ENCODE measurements at regions not wholly inside any gene's neighbourhood (a gene's known extent, or its start where the extent isn't known, plus 50 kb on each side); places are given as distances from the start of the nearest gene placed in this dataset.

DNA sequence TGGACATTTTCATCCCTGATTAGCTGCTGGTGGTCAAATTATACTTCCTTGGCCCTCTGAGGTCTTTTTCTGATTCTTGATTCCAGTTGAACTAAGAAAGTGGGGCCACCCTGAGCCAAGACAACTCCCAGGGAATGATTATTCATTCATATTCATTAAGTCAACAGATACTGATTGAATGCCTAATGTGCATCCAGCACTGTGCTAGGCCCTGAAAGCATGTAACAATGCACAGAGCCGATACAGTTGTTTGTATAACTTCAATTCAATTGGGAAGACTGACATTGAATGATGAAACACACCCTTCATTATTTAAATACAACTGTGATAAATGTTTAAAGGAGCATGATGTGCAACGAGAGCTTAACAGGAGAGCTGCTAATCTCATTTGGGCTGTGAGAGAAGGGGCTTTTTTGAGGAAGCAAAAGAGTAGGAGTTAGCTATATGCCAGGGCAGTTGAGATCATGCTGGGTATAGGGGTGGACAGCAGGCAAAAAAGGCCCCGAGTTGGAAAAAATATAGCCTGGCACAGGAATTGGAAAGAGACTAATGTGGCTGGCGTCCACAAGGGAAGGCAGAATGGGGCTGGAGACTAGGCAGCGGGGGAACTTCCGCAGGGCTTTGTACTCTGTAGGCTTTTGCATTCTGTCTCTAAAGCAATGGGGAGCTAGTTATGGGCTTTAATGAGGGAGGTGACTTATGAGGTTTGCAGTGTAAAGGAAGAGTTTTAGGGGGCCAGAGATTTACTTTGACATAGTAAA is 57.2 kb upstream of the ACVR1 start:
- TF ChIP-seq EP300 (IDR thresholded peaks at IDR 0.05) (no peak), POLR2AphosphoS5 (IDR thresholded peaks at IDR 0.05) (no peak), POLR2A (IDR thresholded peaks at IDR 0.05) (no peak), CTCF (IDR thresholded peaks at IDR 0.05) (no peak)
- H3K9me3 ChIP-seq, result no peaks in the 10 kb centered on the region
- H3K4me3 ChIP-seq, result no peak overlapping the region
- 46 to 55% methylated on average over 6 of the region's 6 CpGs for WGBS, 2 donors (ENCODE audit: low coverage in 1 of 2)
- no peaks in the 10 kb centered on the region for H3K4me1 ChIP-seq
- no peaks in the 10 kb centered on the region for H3K36me3 ChIP-seq
- peaks cover 16% of the 10 kb centered on the region for H3K27me3 ChIP-seq
- no peak for ATAC-seq
- no peak overlapping the region for H3K27ac ChIP-seq

- TF ChIP-seq POLR2AphosphoS5 (IDR thresholded peaks at IDR 0.05), result no peak
- TF ChIP-seq EP300 (IDR thresholded peaks at IDR 0.05), result no peak
- TF ChIP-seq CTCF (IDR thresholded peaks at IDR 0.05), result no peak
- TF ChIP-seq POLR2A (IDR thresholded peaks at IDR 0.05), result no peak
- Histone ChIP-seq H3K9me3 (no peaks in the 10 kb centered on the region), H3K27ac (no peak overlapping the region), H3K4me3 (no peak overlapping the region), H3K4me1 (no peaks in the 10 kb centered on the region), H3K36me3 (no peaks in the 10 kb centered on the region), H3K27me3 (peaks cover 16% of the 10 kb centered on the region)
- 35 to 55% methylated on average over 3 to 10 of the region's 10 CpGs for WGBS, 2 donors (ENCODE audit: low coverage in 1 of 2)
- no peak for ATAC-seq
Observed at GRCh38 chr2:157932480-157933159, 56.5 kb upstream of the ACVR1 start.

DNA sequence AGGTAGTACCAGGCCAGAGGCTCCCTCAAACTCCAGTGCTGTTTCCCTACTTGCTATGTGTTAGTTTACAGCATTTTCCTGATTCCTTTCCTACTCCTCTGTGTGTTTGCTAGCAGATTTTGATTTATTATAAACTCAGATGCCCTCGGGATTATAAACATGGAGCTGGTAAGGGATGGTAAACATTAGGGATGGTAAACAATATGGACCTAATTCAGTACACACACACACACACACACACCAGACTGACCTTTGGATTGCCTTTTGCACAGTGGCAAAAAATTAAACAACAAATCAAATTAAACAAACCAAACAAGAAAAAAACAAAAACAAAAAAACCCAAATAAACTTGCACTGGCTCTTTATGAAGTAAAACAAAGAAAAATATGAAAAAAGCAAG is 55.4 kb upstream of the ACVR1 start:
- TF ChIP-seq CTCF (IDR thresholded peaks at IDR 0.05), result no peak
- TF ChIP-seq POLR2A (IDR thresholded peaks at IDR 0.05), result no peak
- TF ChIP-seq EP300 (IDR thresholded peaks at IDR 0.05), result no peak
- no peak for TF ChIP-seq POLR2AphosphoS5 (IDR thresholded peaks at IDR 0.05)
- no peaks in the 10 kb centered on the region for H3K36me3 ChIP-seq

GRCh38 chr2:157930728-157931127 is 54.6 kb upstream of the ACVR1 start:
- WGBS, 2 donors (ENCODE audit: low coverage in 1 of 2), result 44 to 59% methylated on average over 2 of the region's 2 CpGs
- H3K9me3 ChIP-seq, result no peaks in the 10 kb centered on the region
- ATAC-seq, result no peak

More for the DNA sequence above, 55.4 kb upstream of the ACVR1 start:
- 13 to 17% methylated on average over 1 of the region's 1 CpG for WGBS, 2 donors (ENCODE audit: low coverage in 1 of 2)
- Histone ChIP-seq H3K27ac (no peak overlapping the region), H3K4me1 (no peaks in the 10 kb centered on the region), H3K4me3 (no peak overlapping the region), H3K27me3 (peaks cover 16% of the 10 kb centered on the region), H3K9me3 (no peaks in the 10 kb centered on the region)
- no peak for ATAC-seq

More at GRCh38 chr2:157930728-157931127, 54.6 kb upstream of the ACVR1 start:
- Histone ChIP-seq H3K27me3 (peaks cover 16% of the 10 kb centered on the region), H3K27ac (no peak overlapping the region), H3K4me3 (no peak overlapping the region), H3K4me1 (no peaks in the 10 kb centered on the region), H3K36me3 (no peaks in the 10 kb centered on the region)
- TF ChIP-seq EP300 (IDR thresholded peaks at IDR 0.05) (no peak), POLR2AphosphoS5 (IDR thresholded peaks at IDR 0.05) (no peak), CTCF (IDR thresholded peaks at IDR 0.05) (no peak), POLR2A (IDR thresholded peaks at IDR 0.05) (no peak)

All from gastroesophageal sphincter (tissue), 4 donors.